Esophagus (tissue), 2 donors: ENCODE measurements at regions not wholly inside any gene's neighbourhood (a gene's known extent, or its start where the extent isn't known, plus 50 kb on each side); places are given as distances from the start of the nearest gene placed in this dataset.
"Not testable (repeated sequence)": the region's sequence is repeated elsewhere in the genome, so short reads cannot be mapped to it uniquely, and the experiment has no call there.

Source experiments
- H3K27ac ChIP-seq, 2 donors: one replicate each; pipeline ENCODE4 v1.5.1; 2013; ENCODE audit warnings: low read depth in 2 of 2, mild to moderate bottlenecking in 2 of 2, inconsistent platforms in 1 of 2, low read length in 1 of 2, moderate library complexity in 1 of 2
- H3K27me3 ChIP-seq, 2 donors: one replicate each; pipeline ENCODE4 v1.6.1; 2013; ENCODE audit warnings: low read length in 2 of 2, control low read depth in 1 of 2, mild to moderate bottlenecking in 1 of 2; ENCODE audit not compliant: insufficient read depth in 2 of 2, control insufficient read depth in 1 of 2
- H3K36me3 ChIP-seq, 2 donors: one replicate each; pipeline ENCODE4 v1.6.1; 2013; ENCODE audit warnings: low read length in 1 of 2; ENCODE audit not compliant: control insufficient read depth in 2 of 2, insufficient read depth in 2 of 2
- H3K4me1 ChIP-seq, 2 donors: one replicate each; pipeline ENCODE4 v1.6.1; 2013; ENCODE audit warnings: low read length in 1 of 2; ENCODE audit not compliant: control insufficient read depth in 2 of 2, insufficient read depth in 2 of 2
- H3K4me3 ChIP-seq, 2 donors: one replicate each; pipeline ENCODE4 v1.5.1; 2013; ENCODE audit warnings: low read length in 2 of 2, mild to moderate bottlenecking in 2 of 2, low read depth in 1 of 2, moderate library complexity in 1 of 2
- H3K9me3 ChIP-seq, 2 donors: one replicate each; pipeline ENCODE4 v1.6.1; 2013; ENCODE audit warnings: mild to moderate bottlenecking in 2 of 2, low read depth in 1 of 2, low read length in 1 of 2, moderate library complexity in 1 of 2; ENCODE audit not compliant: control insufficient read depth in 2 of 2, insufficient read depth in 1 of 2
- WGBS, 2 donors: extraction: QIAGEN DNeasy Blood & Tissue Kit; methylation state at CpG; one replicate each; pipeline ENCODE4 v1.1.7; 2013; 5-methylcytosine and 5-hydroxymethylcytosine counted together
- donor health status: healthy with polysubstance abuse.
- donor health status: Bipolar disorder and iron deficiency.

DNA sequence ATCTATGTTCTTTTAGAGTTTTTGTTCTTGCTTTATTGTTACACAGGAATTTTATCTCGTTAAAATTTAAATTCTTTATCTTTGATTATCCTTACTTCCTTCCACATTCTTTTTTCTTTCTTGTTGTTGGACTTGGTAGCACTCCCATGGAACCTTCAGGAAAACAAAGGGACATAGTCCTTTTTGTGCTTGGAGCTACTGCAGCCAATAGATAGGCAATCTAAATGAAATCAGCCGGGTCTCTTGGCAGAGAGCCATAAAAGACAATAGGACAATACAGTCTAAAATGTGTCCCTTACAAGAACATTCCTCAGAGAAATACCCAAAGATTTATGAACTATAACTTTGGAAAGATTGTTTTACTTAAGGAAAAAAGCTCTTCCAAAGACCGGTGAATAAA, 548.1 kb upstream of the C9orf72 start:
- H3K36me3 ChIP-seq, result no peaks in the 10 kb centered on the region
- H3K27ac ChIP-seq, result no peak overlapping the region
- H3K27me3 ChIP-seq, result no peaks in the 10 kb centered on the region
- no peak overlapping the region for H3K4me3 ChIP-seq
- no peaks in the 10 kb centered on the region for H3K4me1 ChIP-seq
- WGBS, 2 donors, result 47 to 49% methylated on average over 3 of the region's 3 CpGs
- no peaks in the 10 kb centered on the region for H3K9me3 ChIP-seq

DNA sequence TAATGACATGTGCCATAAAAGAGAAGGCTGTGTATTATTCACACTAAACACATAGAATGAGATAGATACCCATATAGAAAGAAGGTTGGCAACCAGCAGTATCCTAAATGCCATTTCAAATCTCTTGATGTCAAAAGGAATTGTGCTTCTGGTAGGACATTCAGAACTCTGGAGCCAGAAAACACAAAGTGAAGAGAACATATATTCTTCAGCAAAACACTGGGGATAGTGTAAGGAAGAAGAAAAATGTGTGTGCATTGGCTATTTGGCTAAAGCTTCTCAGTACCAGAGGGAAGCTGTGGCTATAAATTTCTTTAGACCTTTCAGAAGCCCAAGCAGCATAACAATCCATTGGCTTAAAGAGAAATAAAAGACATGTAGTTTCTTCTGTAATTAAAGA, 551.6 kb upstream of the C9orf72 start:
- Histone ChIP-seq H3K27ac (no peak overlapping the region), H3K9me3 (no peaks in the 10 kb centered on the region), H3K36me3 (no peaks in the 10 kb centered on the region), H3K27me3 (no peaks in the 10 kb centered on the region), H3K4me3 (no peak overlapping the region), H3K4me1 (no peaks in the 10 kb centered on the region)

DNA sequence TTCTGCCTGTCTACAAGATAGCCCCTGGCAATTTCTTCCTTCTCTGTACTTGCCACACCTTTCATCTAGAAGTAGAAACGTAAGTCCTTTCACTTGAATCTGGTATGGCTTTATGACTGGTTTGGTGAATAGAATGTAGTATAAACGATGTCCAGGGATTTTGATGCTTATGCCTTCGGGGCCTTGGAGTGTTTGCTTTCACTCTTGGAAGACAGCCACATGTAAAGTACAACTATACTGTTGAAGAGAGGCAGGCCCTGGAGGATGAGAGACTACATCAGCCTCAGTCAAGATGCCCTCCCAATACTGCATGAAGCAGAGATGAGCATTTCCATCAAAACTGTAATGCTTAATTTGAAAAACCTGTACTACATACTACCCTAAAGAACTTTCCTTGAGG, 553.8 kb upstream of the C9orf72 start:
- H3K27me3 ChIP-seq, result no peaks in the 10 kb centered on the region
- H3K27ac ChIP-seq, result no peak overlapping the region
- no peaks in the 10 kb centered on the region for H3K36me3 ChIP-seq
- no peak overlapping the region for H3K4me3 ChIP-seq
- H3K4me1 ChIP-seq, result no peaks in the 10 kb centered on the region
- WGBS, 2 donors, result 26 to 33% methylated on average over 3 of the region's 3 CpGs
- H3K9me3 ChIP-seq, result no peaks in the 10 kb centered on the region

DNA sequence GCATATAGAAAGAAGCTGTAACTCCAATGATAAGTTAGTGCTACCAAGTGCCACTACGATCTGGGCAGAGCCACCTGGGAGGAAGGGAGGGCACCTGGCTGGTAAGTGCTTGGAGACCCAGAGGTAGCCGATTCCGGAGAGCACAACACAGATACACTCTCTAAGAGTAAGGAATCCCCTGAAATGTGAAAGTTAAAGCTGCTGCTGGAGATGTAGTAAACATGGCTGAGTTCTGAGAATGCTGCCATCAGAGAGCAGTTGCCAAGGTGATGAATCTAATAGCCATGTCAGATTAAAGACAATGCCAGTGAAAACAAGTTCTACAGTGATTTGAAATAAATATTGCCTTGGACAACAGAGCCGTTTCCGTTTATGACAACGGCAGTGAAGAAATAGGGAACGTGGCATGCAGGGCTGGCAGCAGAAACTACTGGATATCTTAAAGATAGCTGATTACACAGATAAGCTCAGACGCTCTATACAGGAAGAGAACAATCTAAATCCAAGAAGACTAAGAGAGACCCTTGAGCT, 561.2 kb upstream of the C9orf72 start:
- H3K27ac ChIP-seq, result no peak overlapping the region
- no peaks in the 10 kb centered on the region for H3K4me1 ChIP-seq
- H3K9me3 ChIP-seq, result no peaks in the 10 kb centered on the region
- no peak overlapping the region for H3K4me3 ChIP-seq
- 67 to 77% methylated on average over 8 of the region's 8 CpGs for WGBS, 2 donors
- H3K36me3 ChIP-seq, result no peaks in the 10 kb centered on the region
- H3K27me3 ChIP-seq, result no peaks in the 10 kb centered on the region

DNA sequence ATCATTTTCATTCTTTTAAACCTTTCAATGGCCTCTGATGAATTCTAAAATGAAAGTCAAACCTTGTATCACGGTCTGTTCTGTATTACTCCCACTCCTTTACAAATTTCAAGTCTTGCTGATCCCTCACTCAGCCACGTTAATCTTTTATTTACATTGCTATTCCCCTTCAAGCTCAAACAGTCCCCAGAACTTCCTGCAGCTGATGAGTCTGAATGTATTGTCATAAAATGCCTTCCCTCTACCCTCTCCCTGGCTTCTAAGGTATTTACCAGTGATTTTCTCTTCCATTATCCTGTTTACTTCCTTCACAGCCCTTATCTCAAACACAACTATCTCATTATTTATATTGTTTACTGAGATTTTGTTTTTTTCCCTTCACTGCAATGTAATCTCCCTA, 562.3 kb upstream of the C9orf72 start:
- H3K27me3 ChIP-seq, result no peaks in the 10 kb centered on the region
- H3K4me3 ChIP-seq, result no peak overlapping the region
- no peaks in the 10 kb centered on the region for H3K36me3 ChIP-seq
- H3K27ac ChIP-seq, result no peak overlapping the region
- no peaks in the 10 kb centered on the region for H3K4me1 ChIP-seq
- WGBS, 2 donors, result 10 to 15% methylated on average over 2 of the region's 2 CpGs
- no peaks in the 10 kb centered on the region for H3K9me3 ChIP-seq

DNA sequence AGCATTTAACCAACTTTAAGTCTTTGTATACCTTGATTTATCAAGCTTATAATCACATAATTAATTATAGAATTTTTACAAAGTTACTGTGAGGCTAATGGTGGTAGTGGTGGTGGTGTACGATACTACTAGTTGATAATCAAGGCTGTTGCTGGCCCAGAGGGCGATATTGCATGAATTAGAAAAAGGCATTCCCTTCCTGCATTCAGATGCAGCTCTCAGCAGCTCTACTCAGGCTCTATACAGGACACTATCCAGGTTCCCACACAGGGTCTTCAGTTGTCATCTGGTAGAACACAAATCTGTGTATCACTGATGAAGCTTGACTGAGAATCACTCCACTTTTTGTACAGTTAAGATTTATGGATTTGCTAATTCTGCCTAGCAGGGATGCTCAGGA, 562.8 kb upstream of the C9orf72 start:
- H3K27me3 ChIP-seq, result no peaks in the 10 kb centered on the region
- 76 to 83% methylated on average over 2 of the region's 2 CpGs for WGBS, 2 donors
- no peaks in the 10 kb centered on the region for H3K36me3 ChIP-seq
- no peak overlapping the region for H3K27ac ChIP-seq
- no peaks in the 10 kb centered on the region for H3K9me3 ChIP-seq
- no peaks in the 10 kb centered on the region for H3K4me1 ChIP-seq
- no peak overlapping the region for H3K4me3 ChIP-seq

DNA sequence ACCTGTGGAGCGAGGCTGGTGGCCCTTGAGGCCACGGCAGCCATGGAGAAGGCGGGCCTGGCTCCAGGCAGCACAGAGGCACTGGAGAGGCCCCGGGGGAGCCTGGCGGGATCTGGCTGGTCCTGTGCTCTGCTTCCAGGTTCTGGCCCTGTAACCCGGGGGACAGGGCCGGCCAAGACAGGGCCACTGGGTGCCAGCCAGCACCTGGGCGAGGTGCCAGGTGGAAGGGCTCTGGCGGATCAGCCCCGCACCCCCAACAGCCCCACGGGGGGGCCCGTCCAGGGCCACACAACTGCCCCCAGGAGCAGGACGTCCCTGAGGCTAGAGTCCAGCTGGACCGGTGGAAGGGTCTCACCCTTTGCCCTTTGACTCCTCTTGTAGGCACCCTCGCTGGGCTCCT, 574.1 kb upstream of the C9orf72 start:
- not testable (repeated sequence) for H3K4me3 ChIP-seq

DNA sequence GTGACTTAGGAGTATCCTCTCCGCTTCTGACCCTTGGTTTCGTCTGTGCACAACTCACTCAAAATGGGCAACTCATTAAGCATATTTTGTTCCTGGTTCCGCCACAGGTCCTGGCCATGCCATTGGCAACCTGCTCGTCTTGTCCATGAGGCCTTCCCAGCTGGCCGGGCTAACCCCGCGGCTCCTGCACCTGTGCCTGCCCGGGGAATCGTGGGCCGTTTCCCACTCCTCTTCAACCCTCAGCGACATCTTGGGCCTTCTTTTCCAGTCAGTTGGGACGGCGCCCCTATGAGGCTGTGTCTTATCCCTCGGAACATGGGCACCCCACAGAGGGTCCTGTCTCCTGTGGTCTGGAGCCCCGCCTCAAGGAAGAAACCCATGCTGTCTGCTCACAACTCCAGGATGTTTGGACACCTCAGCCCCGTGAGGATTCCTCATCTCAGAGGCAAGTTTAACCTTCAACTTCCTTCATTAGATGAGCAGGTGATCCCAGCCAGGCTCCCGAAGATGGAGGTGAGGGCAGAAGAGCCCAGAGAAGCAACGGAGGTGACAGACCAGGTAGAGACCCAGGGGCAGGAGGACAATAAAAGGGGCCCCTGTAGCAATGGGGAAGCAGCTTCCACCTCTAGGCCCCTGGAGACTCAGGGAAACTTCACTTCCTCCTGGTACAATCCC, 574.8 kb upstream of the C9orf72 start:
- 89 to 95% methylated on average over 18 of the region's 18 CpGs for WGBS, 2 donors

More for the DNA sequence above, 574.1 kb upstream of the C9orf72 start:
- not testable (repeated sequence) for H3K9me3 ChIP-seq, H3K27me3 ChIP-seq, H3K27ac ChIP-seq, H3K4me1 ChIP-seq, H3K36me3 ChIP-seq
- WGBS, 2 donors, result 89 to 92% methylated on average over 10 to 14 of the region's 15 CpGs

DNA sequence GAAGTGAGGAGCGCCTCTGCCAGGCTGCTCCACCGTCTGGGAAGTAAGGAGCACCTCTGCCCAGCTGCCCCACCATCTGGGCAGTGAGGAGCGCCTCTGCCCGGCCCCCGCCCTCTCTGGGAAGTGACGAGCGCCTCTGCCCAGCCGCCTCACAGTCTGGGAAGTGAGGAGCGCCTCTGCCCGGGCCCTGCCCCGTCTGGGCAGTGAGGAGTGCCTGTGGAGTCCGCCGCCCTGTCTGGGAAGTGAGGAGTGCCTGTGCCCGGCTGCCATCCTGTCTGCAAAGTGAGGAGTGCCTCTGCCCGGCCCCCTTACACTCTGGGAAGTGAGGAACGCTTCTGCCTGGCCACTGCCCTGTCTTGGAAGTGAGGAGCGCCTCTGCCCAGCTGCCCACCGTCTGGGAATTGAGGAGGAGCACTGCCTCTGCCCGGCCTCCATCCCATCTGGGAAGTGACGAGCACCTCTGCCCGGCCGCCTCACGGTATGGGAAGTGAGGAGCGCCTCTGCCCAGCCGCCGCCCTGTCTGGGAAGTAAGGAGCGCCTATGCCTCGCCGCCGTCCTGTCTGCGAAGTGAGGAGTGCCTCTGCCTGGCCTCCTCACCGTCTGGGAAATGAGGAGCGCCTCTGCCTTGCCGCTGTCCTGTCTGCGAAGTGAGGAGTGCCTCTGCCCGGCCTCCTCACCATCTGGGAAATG, 576.2 kb upstream of the C9orf72 start:
- H3K27ac ChIP-seq, H3K4me3 ChIP-seq, H3K4me1 ChIP-seq, H3K9me3 ChIP-seq, H3K27me3 ChIP-seq, H3K36me3 ChIP-seq: not testable (repeated sequence)
- 90 to 92% methylated on average over 34 to 36 of the region's 36 CpGs for WGBS, 2 donors

More for the DNA sequence above, 574.8 kb upstream of the C9orf72 start:
- not testable (repeated sequence) for H3K36me3 ChIP-seq, H3K4me1 ChIP-seq, H3K4me3 ChIP-seq, H3K27me3 ChIP-seq, H3K27ac ChIP-seq, H3K9me3 ChIP-seq

DNA sequence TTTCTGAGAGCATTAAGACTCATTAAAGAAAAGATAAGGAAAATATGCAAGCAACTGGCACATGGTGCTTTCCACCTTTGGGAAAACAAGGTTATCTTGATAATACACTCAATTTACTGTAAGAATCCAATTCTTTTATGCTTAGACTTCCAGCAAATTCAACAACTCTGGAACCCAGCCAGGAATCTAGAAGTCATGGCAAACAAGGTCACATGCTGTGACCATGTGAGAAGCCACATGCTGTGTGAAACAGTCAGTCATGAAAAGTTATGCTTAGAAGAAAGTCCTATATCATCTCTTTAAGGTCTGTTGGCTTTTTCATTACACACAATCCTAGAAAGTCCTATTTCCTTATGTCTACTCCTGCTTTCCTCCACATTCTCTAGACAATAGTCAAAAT, 581.8 kb upstream of the C9orf72 start:
- H3K9me3 ChIP-seq, result no peaks in the 10 kb centered on the region
- H3K36me3 ChIP-seq, result no peaks in the 10 kb centered on the region
- H3K4me3 ChIP-seq, result no peak overlapping the region
- no peaks in the 10 kb centered on the region for H3K27me3 ChIP-seq
- no peak overlapping the region for H3K27ac ChIP-seq
- H3K4me1 ChIP-seq, result no peaks in the 10 kb centered on the region
